Vagina (tissue), 2 donors: ENCODE measurements at regions not wholly inside any gene's neighbourhood (a gene's known extent, or its start where the extent isn't known, plus 50 kb on each side); places are given as distances from the start of the nearest gene placed in this dataset.

ENCODE experiments used
- DNase-seq, 2 donors: peaks; one replicate each; pipeline ENCODE4 v3.0.0-alpha.2; 2017; ENCODE audit errors: extremely low spot score in 2 of 2
- H3K27ac ChIP-seq: fragments of 200-600 bp; sonication (generic); one replicate; pipeline ENCODE4 v1.5.1; 2019
- H3K27me3 ChIP-seq: fragments of 200-600 bp; sonication (generic); one replicate; pipeline ENCODE4 v1.5.1; 2019
- H3K36me3 ChIP-seq, 2 donors: fragments of 200-600 bp; sonication (generic); one replicate each; pipeline ENCODE4 v1.5.1; 2017 to 2019
- H3K4me1 ChIP-seq: fragments of 200-600 bp; sonication (generic); one replicate; pipeline ENCODE4 v1.5.1; 2019
- H3K4me3 ChIP-seq, 2 donors: fragments of 200-600 bp; sonication (generic); 1 replicate in 1 of 2; 2 replicates in 1 of 2; pipeline ENCODE4 v1.5.1; 2016 to 2019
- H3K9me3 ChIP-seq: fragments of 200-600 bp; sonication (generic); one replicate; pipeline ENCODE4 v1.5.1; 2019
- POLR2A ChIP-seq, 2 donors: fragments of 450-650 bp; IDR thresholded peaks; one replicate each; pipeline ENCODE4 v1.6.1; 2017; ENCODE audit warnings: antibody characterized with exemption in 2 of 2, mild to moderate bottlenecking in 2 of 2, moderate library complexity in 2 of 2
- POLR2AphosphoS5 ChIP-seq, 2 donors: sonication (generic); formaldehyde crosslinking; IDR thresholded peaks; one replicate each; pipeline ENCODE4 v1.9.0; 2017; ENCODE audit warnings: antibody characterized with exemption in 2 of 2, mild to moderate bottlenecking in 2 of 2, low read depth in 1 of 2; ENCODE audit not compliant: insufficient read depth in 1 of 2
- intact Hi-C: fragments of 100-400 bp; cut with DNase I; formaldehyde crosslinking; loops from one replicate; pipeline ENCODE4 v1.15.1; 2023
- TF ChIP-seq, protein P1 (sequence below), 3 experiments: fragments of 450-650 bp in 2 of 3; fragments of 200-600 bp in 1 of 3; sonication (generic) in 1 of 3; IDR thresholded peaks; one replicate each; pipeline ENCODE4 v1.5.1; 2017 to 2019; ENCODE audit warnings: antibody characterized with exemption in 3 of 3, mild to moderate bottlenecking in 2 of 3, moderate library complexity in 2 of 3

DNA sequence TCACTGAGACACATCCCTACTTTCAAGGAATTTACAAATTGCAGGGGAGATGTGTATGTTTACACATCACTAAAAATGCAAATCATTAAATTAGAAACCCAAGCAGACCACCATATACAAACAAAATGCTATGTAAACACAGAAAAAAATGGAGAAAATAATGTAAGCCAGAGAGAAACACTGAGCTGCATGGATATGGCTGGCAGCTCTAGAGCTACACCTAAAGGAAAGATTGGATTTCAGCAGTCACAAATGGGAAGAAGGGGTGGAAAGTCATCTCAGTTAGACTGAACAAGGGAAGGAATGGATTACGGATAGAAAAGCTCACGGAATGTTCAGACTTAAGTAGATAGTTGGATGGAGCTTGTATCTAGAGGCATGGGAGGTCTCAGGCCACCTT, 186.3 kb downstream of the MOSPD2 start:
- Histone ChIP-seq H3K9me3 (no peaks in the 10 kb centered on the region), H3K27me3 (no peaks in the 10 kb centered on the region), H3K4me3 (no peak overlapping the region), H3K36me3 (no peaks in the 10 kb centered on the region), H3K27ac (no peak overlapping the region), H3K4me1 (no peaks in the 10 kb centered on the region)
- no peak for DNase-seq
- intact Hi-C loops = no loop called here
- TF ChIP-seq POLR2AphosphoS5 (IDR thresholded peaks at IDR 0.05; ENCODE audit: insufficient read depth in 1 of 2, low read depth in 1 of 2) (no peak), POLR2A (IDR thresholded peaks at IDR 0.05) (no peak)
- TF ChIP-seq, protein P1, sequence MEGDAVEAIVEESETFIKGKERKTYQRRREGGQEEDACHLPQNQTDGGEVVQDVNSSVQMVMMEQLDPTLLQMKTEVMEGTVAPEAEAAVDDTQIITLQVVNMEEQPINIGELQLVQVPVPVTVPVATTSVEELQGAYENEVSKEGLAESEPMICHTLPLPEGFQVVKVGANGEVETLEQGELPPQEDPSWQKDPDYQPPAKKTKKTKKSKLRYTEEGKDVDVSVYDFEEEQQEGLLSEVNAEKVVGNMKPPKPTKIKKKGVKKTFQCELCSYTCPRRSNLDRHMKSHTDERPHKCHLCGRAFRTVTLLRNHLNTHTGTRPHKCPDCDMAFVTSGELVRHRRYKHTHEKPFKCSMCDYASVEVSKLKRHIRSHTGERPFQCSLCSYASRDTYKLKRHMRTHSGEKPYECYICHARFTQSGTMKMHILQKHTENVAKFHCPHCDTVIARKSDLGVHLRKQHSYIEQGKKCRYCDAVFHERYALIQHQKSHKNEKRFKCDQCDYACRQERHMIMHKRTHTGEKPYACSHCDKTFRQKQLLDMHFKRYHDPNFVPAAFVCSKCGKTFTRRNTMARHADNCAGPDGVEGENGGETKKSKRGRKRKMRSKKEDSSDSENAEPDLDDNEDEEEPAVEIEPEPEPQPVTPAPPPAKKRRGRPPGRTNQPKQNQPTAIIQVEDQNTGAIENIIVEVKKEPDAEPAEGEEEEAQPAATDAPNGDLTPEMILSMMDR (IDR thresholded peaks at IDR 0.05) = no peak

DNA sequence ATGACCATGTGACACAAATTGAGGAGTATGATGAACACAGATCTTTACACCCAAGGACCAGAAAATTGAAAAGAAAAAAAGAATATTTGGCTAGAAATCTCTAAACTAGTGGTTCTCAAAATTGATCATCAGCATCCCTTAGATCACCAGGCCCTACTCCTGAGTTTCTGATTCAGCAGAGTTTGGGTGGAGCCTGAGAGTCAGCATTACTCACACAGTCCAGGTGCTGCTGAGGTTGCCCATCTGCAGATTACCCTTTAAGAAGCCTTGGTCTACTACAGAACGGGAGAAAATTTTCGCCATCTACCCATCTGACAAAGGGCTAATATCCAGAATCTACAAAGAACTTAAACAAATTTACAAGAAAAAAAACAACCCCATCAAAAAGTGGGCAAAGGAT, 182.8 kb downstream of the MOSPD2 start:
- intact Hi-C loops = no loop called here
- no peaks in the 10 kb centered on the region for H3K27me3 ChIP-seq
- no peak overlapping the region for H3K27ac ChIP-seq
- TF ChIP-seq, protein P1 (IDR thresholded peaks at IDR 0.05) = no peak
- TF ChIP-seq POLR2AphosphoS5 (IDR thresholded peaks at IDR 0.05; ENCODE audit: insufficient read depth in 1 of 2, low read depth in 1 of 2) (no peak), POLR2A (IDR thresholded peaks at IDR 0.05) (no peak)
- no peaks in the 10 kb centered on the region for H3K4me1 ChIP-seq
- H3K4me3 ChIP-seq = no peak overlapping the region
- H3K9me3 ChIP-seq = no peaks in the 10 kb centered on the region
- no peak for DNase-seq
- no peaks in the 10 kb centered on the region for H3K36me3 ChIP-seq

DNA sequence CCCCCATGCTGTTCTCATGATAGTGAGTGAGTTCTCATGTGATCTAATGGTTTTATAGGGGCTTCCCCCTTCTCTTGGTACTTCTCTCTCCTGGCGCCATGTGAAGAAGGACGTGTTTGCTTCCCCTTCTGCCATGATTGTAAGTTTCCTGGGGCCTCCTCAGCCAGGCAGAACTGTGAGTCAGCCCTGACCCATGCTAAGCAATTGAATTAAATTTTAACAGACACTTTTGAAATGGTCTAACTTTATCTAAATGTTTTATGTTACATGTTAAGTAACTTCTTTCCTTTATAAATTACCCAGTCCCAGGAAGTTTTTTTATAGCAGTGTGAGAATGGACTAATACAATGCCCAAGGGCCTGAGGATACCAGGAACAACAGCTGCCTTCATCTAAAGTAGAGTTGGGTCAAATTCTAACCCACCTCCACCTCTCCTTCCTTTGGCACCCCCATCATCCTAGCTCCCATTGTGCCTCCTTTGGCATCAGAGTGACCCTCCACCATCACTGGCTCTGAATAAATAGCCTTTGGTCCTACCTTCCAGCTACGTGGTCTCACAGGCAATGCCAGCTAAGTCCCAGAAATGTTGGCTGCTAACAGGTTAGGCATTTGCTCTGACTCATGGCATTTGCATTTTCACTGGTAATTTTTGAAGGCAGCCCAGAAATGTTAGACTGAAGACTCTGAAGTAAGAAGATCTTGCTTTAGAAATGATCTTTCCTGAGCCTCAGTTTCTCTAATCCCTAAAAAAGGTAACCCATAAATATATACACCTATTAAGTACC, 182.1 kb downstream of the MOSPD2 start:
- TF ChIP-seq, protein P1 (IDR thresholded peaks at IDR 0.05) = no peak
- TF ChIP-seq POLR2A (IDR thresholded peaks at IDR 0.05) = no peak
- no peak for TF ChIP-seq POLR2AphosphoS5 (IDR thresholded peaks at IDR 0.05; ENCODE audit: insufficient read depth in 1 of 2, low read depth in 1 of 2)
- DNase-seq = no peak
- Histone ChIP-seq H3K27me3 (no peaks in the 10 kb centered on the region), H3K36me3 (no peaks in the 10 kb centered on the region), H3K27ac (no peak overlapping the region), H3K9me3 (no peaks in the 10 kb centered on the region), H3K4me1 (no peaks in the 10 kb centered on the region), H3K4me3 (no peak overlapping the region)
- intact Hi-C loops = no loop called here

DNA sequence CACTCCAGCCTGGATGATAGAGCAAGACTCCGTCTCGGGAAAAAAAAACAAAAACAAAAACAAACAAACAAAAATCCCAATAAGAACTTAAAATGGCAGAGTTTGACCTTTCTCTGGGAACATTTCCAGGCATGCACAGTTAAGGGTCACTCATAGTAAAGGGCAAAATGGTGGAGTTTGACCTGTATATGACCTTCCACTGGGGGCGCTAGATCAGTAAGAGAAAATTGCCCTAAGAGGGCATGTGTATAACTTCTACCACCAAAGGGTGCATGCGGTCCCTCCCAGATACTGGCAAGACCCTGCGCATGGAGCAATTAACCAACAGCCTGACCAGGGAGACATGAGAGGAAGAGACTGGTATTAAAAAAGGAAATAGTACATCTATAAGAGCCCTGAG, 177.2 kb downstream of the MOSPD2 start:
- H3K27ac ChIP-seq = no peak overlapping the region
- no peak overlapping the region for H3K4me3 ChIP-seq
- DNase-seq = no peak
- no peaks in the 10 kb centered on the region for H3K4me1 ChIP-seq
- no peaks in the 10 kb centered on the region for H3K27me3 ChIP-seq
- H3K36me3 ChIP-seq = no peaks in the 10 kb centered on the region
- intact Hi-C loops = no loop called here
- TF ChIP-seq, protein P1 (IDR thresholded peaks at IDR 0.05) = no peak
- no peak for TF ChIP-seq POLR2A (IDR thresholded peaks at IDR 0.05)
- no peaks in the 10 kb centered on the region for H3K9me3 ChIP-seq

DNA sequence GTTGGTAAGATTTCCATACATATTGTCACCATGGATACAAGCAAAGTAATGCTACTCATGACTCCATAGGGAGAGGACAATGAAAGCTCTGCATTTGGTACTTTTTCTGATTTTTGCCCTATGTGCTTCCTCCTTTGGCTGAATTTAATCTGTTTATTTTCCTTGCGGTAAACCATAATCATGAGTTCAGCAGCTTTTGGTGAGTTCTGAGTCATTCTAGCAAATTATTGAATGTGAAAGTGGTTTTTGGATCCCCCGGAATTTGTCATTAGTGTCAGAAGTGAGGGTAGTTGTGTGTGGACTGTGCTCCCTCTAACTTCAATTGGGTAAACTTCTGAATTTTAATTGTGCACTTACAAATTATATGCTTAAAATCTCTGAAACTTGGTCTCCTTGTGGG, 170.3 kb downstream of the MOSPD2 start:
- intact Hi-C loops = no loop called here
- Histone ChIP-seq H3K27ac (no peak overlapping the region), H3K4me1 (no peaks in the 10 kb centered on the region), H3K4me3 (no peak overlapping the region), H3K27me3 (no peaks in the 10 kb centered on the region), H3K36me3 (no peaks in the 10 kb centered on the region), H3K9me3 (no peaks in the 10 kb centered on the region)
- DNase-seq = no peak
- TF ChIP-seq POLR2A (IDR thresholded peaks at IDR 0.05) = no peak
- TF ChIP-seq, protein P1 (IDR thresholded peaks at IDR 0.05) = no peak
